Gastrocnemius medialis (tissue), 4 donors: ENCODE measurements at regions not wholly inside any gene's neighbourhood (a gene's known extent, or its start where the extent isn't known, plus 50 kb on each side); places are given as distances from the start of the nearest gene placed in this dataset.

Experiments
- ATAC-seq, 2 donors: fragments of 150-250 bp; one replicate each; pipeline ENCODE4 v1.9.1; 2016
- DNase-seq, 2 donors: peaks; one replicate each; pipeline ENCODE4 v3.0.0-alpha.2; 2019
- H3K27ac ChIP-seq, 4 donors: fragments of 200-600 bp; sonication (generic); 1 replicate in 1 of 4; 2 replicates in 3 of 4; pipeline ENCODE4 v1.5.1; 2016 to 2018; ENCODE audit warnings: mild to moderate bottlenecking in 2 of 4, moderate library complexity in 1 of 4
- H3K27me3 ChIP-seq, 3 donors: fragments of 200-600 bp; sonication (generic) in 2 of 3; 1 replicate in 1 of 3; 2 replicates in 2 of 3; pipeline versions ENCODE4 v1.5.1 to v1.6.0; 2016 to 2019; ENCODE audit warnings: mild to moderate bottlenecking in 1 of 3, moderate library complexity in 1 of 3
- H3K36me3 ChIP-seq, 2 donors: fragments of 200-600 bp; sonication (generic) in 1 of 2; one replicate each; pipeline ENCODE4 v1.5.1; 2017 to 2018
- H3K4me1 ChIP-seq, 2 donors: fragments of 200-600 bp; sonication (generic) in 1 of 2; one replicate each; pipeline ENCODE4 v1.5.1; 2016 to 2017; ENCODE audit warnings: mild to moderate bottlenecking in 2 of 2
- H3K4me3 ChIP-seq, 4 donors: fragments of 200-600 bp; sonication (generic) in 3 of 4; 1 replicate in 1 of 4; 2 replicates in 3 of 4; pipeline ENCODE4 v1.5.1; 2016 to 2019; ENCODE audit warnings: mild to moderate bottlenecking in 2 of 4
- H3K9me3 ChIP-seq, 3 donors: fragments of 200-600 bp; sonication (generic) in 2 of 3; 1 replicate in 1 of 3; 2 replicates in 2 of 3; pipeline ENCODE4 v1.5.1; 2016 to 2019
- CTCF ChIP-seq, 5 experiments: fragments of 450-650 bp in 3 of 5; fragments of 200-600 bp in 2 of 5; sonication (generic) in 2 of 5; IDR thresholded peaks in 4 of 5; conservative IDR thresholded peaks in 1 of 5; 1 replicate in 4 of 5; 2 replicates in 1 of 5; pipeline ENCODE4 v1.5.1; 2016 to 2019; ENCODE audit warnings: antibody characterized with exemption in 5 of 5, mild to moderate bottlenecking in 3 of 5, moderate library complexity in 3 of 5
- POLR2A ChIP-seq, 2 donors: fragments of 450-650 bp; IDR thresholded peaks; one replicate each; pipeline ENCODE4 v1.6.1; 2017; ENCODE audit warnings: antibody characterized with exemption in 2 of 2, mild to moderate bottlenecking in 2 of 2, moderate library complexity in 2 of 2
- in situ Hi-C, 4 donors: fragments of 200-750 bp; cut with MboI; loops; one replicate each; pipeline versions ENCODE4 v1.15.0 to v1.8.0; 2017; ENCODE audit warnings: low sequenced_read_pairs in 4 of 4
- intact Hi-C: fragments of 100-400 bp; cut with DNase I; formaldehyde crosslinking; loops from one replicate; pipeline ENCODE4 v1.15.1; 2023; ENCODE audit warnings: low total_unique reads

GRCh38 chr5:116853992-116854391 lies 279.4 kb upstream of the SEMA6A start:
- Histone ChIP-seq H3K27ac (no peak overlapping the region), H3K27me3 (no peaks in the 10 kb centered on the region), H3K4me1 (no peaks in the 10 kb centered on the region), H3K4me3 (no peak overlapping the region), H3K9me3 (no peaks in the 10 kb centered on the region), H3K36me3 (no peaks in the 10 kb centered on the region)
- DNase-seq, result no peak
- in situ Hi-C loops, result no loop called here
- TF ChIP-seq POLR2A (IDR thresholded peaks at IDR 0.05) (no peak), CTCF (IDR thresholded peaks at IDR 0.05 in 4 of 5, conservative IDR thresholded peaks at IDR 0.05 in 1 of 5) (no peak)
- intact Hi-C loops, result no loop called here
- ATAC-seq, result no peak

- no peaks in the 10 kb centered on the region for H3K9me3 ChIP-seq
- ATAC-seq, result no peak
- no peaks in the 10 kb centered on the region for H3K36me3 ChIP-seq
- no peak overlapping the region for H3K27ac ChIP-seq
- TF ChIP-seq CTCF (IDR thresholded peaks at IDR 0.05 in 4 of 5, conservative IDR thresholded peaks at IDR 0.05 in 1 of 5) (no peak), POLR2A (IDR thresholded peaks at IDR 0.05) (no peak)
- in situ Hi-C loops (no loop called here), intact Hi-C loops (no loop called here)
- H3K27me3 ChIP-seq, result no peaks in the 10 kb centered on the region
- no peaks in the 10 kb centered on the region for H3K4me1 ChIP-seq
- no peak overlapping the region for H3K4me3 ChIP-seq
- no peak for DNase-seq
Measured at GRCh38 chr5:116848954-116849581, 274.4 kb upstream of the SEMA6A start.

- DNase-seq (no peak), ATAC-seq (no peak)
- H3K4me3 ChIP-seq, result no peak overlapping the region
- no peaks in the 10 kb centered on the region for H3K36me3 ChIP-seq
- in situ Hi-C loops (no loop called here), intact Hi-C loops (no loop called here)
- no peak overlapping the region for H3K27ac ChIP-seq
- no peaks in the 10 kb centered on the region for H3K4me1 ChIP-seq
- H3K9me3 ChIP-seq, result no peaks in the 10 kb centered on the region
- no peaks in the 10 kb centered on the region for H3K27me3 ChIP-seq
- no peak for TF ChIP-seq POLR2A (IDR thresholded peaks at IDR 0.05)
- no peak for TF ChIP-seq CTCF (IDR thresholded peaks at IDR 0.05 in 4 of 5, conservative IDR thresholded peaks at IDR 0.05 in 1 of 5)
Measured at GRCh38 chr5:116847960-116848359, 273.3 kb upstream of the SEMA6A start.

- Histone ChIP-seq H3K27me3 (no peaks in the 10 kb centered on the region), H3K4me3 (no peak overlapping the region), H3K36me3 (no peaks in the 10 kb centered on the region), H3K27ac (no peak overlapping the region), H3K9me3 (no peaks in the 10 kb centered on the region), H3K4me1 (no peaks in the 10 kb centered on the region)
- DNase-seq (no peak), ATAC-seq (no peak)
- intact Hi-C loops (no loop called here), in situ Hi-C loops (no loop called here)
- no peak for TF ChIP-seq POLR2A (IDR thresholded peaks at IDR 0.05)
- TF ChIP-seq CTCF (IDR thresholded peaks at IDR 0.05 in 4 of 5, conservative IDR thresholded peaks at IDR 0.05 in 1 of 5), result no peak
Measured at GRCh38 chr5:116844015-116844414, 269.4 kb upstream of the SEMA6A start.

GRCh38 chr5:116842514-116842961 lies 267.9 kb upstream of the SEMA6A start:
- intact Hi-C loops, result no loop called here
- no peak overlapping the region for H3K27ac ChIP-seq

More at GRCh38 chr5:116842514-116842961, 267.9 kb upstream of the SEMA6A start:
- DNase-seq, result no peak
- H3K27me3 ChIP-seq, result no peaks in the 10 kb centered on the region
- TF ChIP-seq CTCF (IDR thresholded peaks at IDR 0.05 in 4 of 5, conservative IDR thresholded peaks at IDR 0.05 in 1 of 5) (no peak), POLR2A (IDR thresholded peaks at IDR 0.05) (no peak)
- H3K4me1 ChIP-seq, result no peaks in the 10 kb centered on the region
- H3K4me3 ChIP-seq, result no peak overlapping the region
- in situ Hi-C loops, result no loop called here
- no peaks in the 10 kb centered on the region for H3K9me3 ChIP-seq
- no peaks in the 10 kb centered on the region for H3K36me3 ChIP-seq
- no peak for ATAC-seq
